ENCODE measurements at regions not wholly inside any gene's neighbourhood (a gene's known extent, or its start where the extent isn't known, plus 50 kb on each side); places are given as distances from the start of the nearest gene placed in this dataset.

DNA sequence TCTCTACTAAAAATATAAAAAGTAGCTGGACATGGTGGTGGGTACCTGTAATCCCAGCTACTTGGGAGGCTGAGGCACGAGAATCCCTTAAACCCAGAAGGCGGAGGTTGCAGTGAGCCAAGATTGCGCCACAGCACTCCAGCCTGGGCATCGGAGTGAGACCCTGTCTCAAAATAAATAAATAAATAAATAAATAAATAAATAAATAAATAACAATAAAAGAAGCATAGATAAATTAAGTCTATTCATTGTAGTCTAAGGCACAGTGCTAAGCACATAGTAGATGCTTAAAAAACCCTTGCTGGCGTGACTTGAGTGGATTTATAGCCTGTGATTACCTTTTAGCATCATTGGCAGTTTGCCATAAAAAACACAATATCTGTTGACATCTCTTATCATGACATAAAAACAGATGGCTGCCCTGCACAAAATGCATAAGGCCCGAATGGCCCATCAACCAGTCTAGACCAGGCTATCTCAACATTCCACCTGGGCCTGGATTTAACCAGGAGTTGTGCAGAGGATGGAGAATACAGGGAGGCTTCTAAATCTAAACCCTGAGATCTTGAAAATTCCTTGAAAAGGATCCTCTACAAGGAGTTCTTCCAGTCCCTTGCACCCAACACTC, 94.9 kb downstream of the PRLHR start:
- no peak for FAIRE-seq
- DNase-seq (ENCODE audit: insufficient read length): no peak
- TF ChIP-seq POLR2AphosphoS5 (IDR thresholded peaks at IDR 0.05; ENCODE audit: low read depth, low read length): no peak
- no peak for TF ChIP-seq TAF1 (IDR thresholded peaks at IDR 0.05; ENCODE audit: borderline replicate concordance, low read depth, low read length)
- no peak for TF ChIP-seq POLR2A (IDR thresholded peaks at IDR 0.05; ENCODE audit: low read depth, low read length)

DNA sequence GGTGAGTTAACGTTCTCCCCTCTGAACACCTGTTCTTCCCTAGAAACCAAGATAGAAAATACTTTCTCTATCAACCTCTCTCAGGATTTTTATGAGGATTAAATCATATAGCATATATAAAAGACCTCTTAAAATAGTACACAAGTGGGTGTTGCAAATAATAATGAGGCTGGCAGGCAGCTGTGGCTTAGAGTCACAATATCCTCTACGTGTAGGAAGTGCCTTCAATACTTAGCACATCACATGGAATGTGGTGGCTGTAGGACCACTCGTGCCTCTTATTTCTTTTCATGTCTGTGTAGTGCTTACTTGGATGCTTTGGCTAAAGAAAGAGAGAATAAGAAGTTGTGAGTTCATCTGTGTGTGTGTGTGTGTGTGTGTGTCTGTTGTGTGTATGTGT, 96.3 kb downstream of the PRLHR start:
- FAIRE-seq: no peak
- TF ChIP-seq TAF1 (IDR thresholded peaks at IDR 0.05; ENCODE audit: borderline replicate concordance, low read depth, low read length) (no peak), POLR2AphosphoS5 (IDR thresholded peaks at IDR 0.05; ENCODE audit: low read depth, low read length) (no peak), POLR2A (IDR thresholded peaks at IDR 0.05; ENCODE audit: low read depth, low read length) (no peak)
- DNase-seq (ENCODE audit: insufficient read length): no peak

DNA sequence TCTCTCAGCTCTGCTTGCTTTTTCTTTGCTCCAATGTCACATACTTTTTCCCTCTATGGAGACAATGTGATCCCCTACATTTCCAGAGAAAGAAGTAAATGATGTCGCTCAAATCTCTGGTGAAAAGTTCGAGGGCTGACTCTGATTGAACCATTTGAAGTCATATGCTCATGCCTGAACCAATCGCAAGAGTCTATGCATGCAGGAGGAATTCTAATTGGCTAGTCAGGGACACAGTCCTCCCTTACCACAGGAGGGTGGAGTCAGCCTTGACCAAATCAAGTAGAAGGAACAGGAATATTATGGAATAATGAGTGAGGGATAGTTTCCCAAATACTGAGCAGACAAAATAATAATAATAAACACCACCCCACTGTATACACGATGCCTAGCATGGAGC, 96.8 kb downstream of the PRLHR start:
- TF ChIP-seq TAF1 (IDR thresholded peaks at IDR 0.05; ENCODE audit: borderline replicate concordance, low read depth, low read length) (no peak), POLR2AphosphoS5 (IDR thresholded peaks at IDR 0.05; ENCODE audit: low read depth, low read length) (no peak), POLR2A (IDR thresholded peaks at IDR 0.05; ENCODE audit: low read depth, low read length) (no peak)
- no peak for FAIRE-seq

DNA sequence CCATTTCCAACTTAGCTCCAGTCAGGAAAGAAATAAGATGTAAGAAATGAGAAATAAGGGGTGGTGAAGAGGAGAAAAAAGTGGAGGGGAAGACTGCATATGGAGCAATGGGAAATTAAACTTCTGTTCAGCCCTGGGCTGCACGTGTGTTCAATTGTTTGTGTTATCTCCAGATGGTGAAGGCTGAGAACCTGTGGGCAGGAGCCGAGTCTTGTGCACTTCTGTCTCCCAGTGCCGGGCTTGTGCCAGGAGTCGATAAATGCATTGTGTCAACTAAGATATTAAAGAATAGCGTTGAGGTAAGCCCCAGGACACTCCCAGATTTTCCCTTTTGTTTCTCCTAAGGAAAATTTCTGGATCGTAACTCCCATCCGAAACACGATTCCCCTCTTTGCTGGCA, 98.2 kb downstream of the PRLHR start:
- FAIRE-seq (no peak), DNase-seq (ENCODE audit: insufficient read length) (no peak)
- TF ChIP-seq POLR2AphosphoS5 (IDR thresholded peaks at IDR 0.05; ENCODE audit: low read depth, low read length) (no peak), POLR2A (IDR thresholded peaks at IDR 0.05; ENCODE audit: low read depth, low read length) (no peak), TAF1 (IDR thresholded peaks at IDR 0.05; ENCODE audit: borderline replicate concordance, low read depth, low read length) (no peak)

More for the DNA sequence above, 96.8 kb downstream of the PRLHR start:
- no peak for DNase-seq (ENCODE audit: insufficient read length)

DNA sequence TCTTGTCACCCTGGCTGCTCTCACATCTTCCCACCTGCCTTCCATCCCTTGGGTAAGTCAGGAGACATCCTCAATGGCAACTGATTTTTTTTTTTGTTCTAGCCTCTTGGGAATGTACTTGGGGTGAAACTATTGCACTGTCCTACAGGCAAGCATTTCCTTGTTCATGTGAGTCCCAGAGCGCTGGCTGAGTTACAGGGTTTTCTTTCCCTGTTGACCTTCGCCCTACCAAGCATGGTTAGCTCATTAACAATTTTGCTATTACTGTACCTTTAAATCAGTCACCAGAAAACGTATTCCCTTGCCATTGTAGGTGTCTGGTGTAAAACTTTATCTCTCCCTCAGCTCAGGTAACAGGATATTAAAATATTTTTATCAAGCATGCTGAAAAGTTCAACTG, 98.9 kb downstream of the PRLHR start:
- no peak for TF ChIP-seq POLR2A (IDR thresholded peaks at IDR 0.05; ENCODE audit: low read depth, low read length)
- DNase-seq (ENCODE audit: insufficient read length) (no peak), FAIRE-seq (no peak)

DNA sequence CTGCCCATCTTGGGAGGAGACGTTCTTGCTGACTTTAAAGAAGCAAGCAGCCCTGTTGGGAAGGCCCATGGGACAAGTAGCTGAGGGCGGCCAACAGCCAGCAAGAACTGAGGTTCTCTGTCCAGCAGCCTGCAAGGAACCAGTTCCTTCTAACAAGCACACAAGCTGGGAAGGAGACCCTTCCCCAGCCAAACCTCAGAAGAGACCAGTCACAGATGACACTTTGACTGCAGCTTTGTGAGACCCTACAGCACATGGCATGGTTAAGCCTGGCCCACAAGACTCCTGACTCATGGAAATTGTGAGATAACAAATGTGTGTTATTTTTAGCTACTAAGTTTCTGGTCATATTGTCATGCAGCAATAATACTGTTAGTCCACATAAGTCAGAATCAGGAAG, 99.9 kb downstream of the PRLHR start:
- DNase-seq (ENCODE audit: insufficient read length) (no peak), FAIRE-seq (no peak)
- TF ChIP-seq POLR2AphosphoS5 (IDR thresholded peaks at IDR 0.05; ENCODE audit: low read depth, low read length): no peak
- no peak for TF ChIP-seq TAF1 (IDR thresholded peaks at IDR 0.05; ENCODE audit: borderline replicate concordance, low read depth, low read length)
- no peak for TF ChIP-seq POLR2A (IDR thresholded peaks at IDR 0.05; ENCODE audit: low read depth, low read length)

DNA sequence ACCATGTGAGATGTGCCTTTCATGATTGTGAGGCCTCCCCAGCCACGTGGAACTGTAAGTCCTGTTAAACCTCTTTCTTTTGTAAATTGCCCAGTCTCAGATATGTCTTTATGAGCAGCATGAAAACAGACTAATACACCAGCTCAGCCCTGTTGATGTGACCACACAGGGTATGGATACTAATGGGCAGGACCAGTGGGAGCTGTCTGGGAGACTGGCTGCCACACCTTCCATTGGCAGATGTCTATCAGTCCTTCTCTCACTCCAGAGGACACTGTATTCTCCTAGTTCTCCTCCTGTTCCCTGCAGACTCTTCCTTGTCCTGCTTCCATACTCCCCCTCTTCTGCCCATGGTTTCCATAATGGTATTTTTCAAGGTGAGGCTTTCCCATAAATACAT, 104.4 kb downstream of the PRLHR start:
- FAIRE-seq: no peak
- TF ChIP-seq TAF1 (IDR thresholded peaks at IDR 0.05; ENCODE audit: borderline replicate concordance, low read depth, low read length) (no peak), POLR2AphosphoS5 (IDR thresholded peaks at IDR 0.05; ENCODE audit: low read depth, low read length) (no peak), POLR2A (IDR thresholded peaks at IDR 0.05; ENCODE audit: low read depth, low read length) (no peak)

DNA sequence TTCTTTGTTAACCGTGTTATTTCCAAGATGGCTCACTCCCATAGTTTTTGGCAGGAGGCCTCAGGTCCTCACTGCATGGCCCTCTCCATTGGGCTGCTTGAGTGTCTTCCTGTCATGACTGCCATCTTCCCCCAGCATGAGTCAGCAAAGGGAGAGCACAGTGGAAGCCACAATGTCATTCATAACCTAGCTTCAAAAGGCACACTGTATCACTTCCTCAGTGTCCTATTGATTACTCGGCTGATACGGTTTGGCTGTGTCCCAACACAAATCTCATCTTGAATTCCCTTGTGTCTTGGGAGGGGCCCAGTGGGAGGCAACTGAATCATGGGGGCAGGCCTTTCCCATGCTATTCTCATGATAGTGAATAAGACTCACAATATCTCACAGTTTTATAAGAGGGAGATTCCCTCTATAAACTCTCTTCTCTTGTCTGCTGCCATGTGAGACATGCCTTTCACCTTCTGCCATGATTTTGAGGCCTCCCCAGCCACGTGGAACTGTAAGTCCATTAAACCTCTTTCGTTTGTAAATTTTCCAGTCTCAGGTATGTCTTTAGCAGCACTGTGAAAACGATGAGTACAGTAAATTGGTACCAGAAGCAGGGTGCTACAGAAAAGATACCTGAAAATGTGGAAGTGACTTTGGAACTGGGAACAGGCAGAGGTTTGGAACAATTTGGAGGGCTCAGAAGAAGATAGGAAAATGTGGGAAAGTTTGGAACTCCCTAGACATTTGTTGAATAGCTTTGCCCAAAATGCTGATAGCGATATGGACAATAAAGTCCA, 106.5 kb downstream of the PRLHR start:
- DNase-seq (ENCODE audit: insufficient read length) (no peak), FAIRE-seq (no peak)
- TF ChIP-seq POLR2A (IDR thresholded peaks at IDR 0.05; ENCODE audit: low read depth, low read length): no peak
- no peak for TF ChIP-seq POLR2AphosphoS5 (IDR thresholded peaks at IDR 0.05; ENCODE audit: low read depth, low read length)
- no peak for TF ChIP-seq TAF1 (IDR thresholded peaks at IDR 0.05; ENCODE audit: borderline replicate concordance, low read depth, low read length)

More for the DNA sequence above, 104.4 kb downstream of the PRLHR start:
- DNase-seq (ENCODE audit: insufficient read length): no peak

DNA sequence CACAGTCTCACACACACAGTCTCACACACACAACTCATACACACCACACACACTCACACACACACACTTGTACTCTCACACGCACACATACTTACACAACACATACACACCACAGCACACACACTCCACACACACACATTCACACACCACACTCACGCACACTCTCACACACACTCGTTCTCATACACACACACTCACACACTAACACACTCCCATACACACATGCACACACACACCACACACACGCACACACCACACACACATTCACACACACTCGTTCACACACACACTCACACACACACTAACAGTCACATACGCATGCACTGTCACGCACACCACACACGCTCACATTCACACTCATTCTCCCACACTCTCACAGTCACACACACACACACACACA, 109.8 kb downstream of the PRLHR start:
- FAIRE-seq (no peak), DNase-seq (ENCODE audit: insufficient read length) (no peak)
- TF ChIP-seq POLR2A (IDR thresholded peaks at IDR 0.05; ENCODE audit: low read depth, low read length): no peak
- TF ChIP-seq POLR2AphosphoS5 (IDR thresholded peaks at IDR 0.05; ENCODE audit: low read depth, low read length): no peak
- TF ChIP-seq TAF1 (IDR thresholded peaks at IDR 0.05; ENCODE audit: borderline replicate concordance, low read depth, low read length): no peak

DNA sequence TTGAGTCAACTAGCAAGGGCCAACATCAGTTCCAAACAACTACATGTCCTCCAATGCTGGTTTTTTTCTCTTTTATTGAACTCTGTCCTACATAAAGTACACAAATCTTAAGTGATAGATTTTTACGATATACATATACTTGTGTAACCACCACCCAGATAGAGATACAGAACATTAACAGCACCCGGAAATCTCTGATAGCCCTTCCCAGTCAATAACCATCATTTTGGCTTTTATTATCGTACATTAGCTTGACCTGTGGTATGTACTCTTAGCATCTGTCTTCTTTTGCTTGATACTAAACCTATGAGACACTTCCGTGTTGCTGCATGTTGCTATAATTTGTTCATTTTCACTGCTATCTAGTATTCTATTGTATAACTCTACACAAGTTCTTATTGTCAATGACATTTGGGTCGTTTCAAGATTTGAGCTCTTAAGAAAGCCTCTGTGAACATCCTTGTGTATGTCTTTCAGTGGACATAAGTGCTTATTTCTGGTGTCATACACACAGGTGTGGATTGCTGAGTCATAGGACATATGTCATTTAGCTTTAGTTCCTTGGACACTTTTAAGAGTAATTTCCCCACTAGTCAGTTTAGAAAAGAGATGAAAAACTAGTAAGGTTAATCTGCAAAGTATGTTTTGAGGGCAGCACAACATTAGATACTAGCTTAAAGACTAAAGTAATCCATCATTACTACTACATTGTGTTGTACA, 111.1 kb downstream of the PRLHR start:
- FAIRE-seq (no peak), DNase-seq (ENCODE audit: insufficient read length) (no peak)
- TF ChIP-seq POLR2AphosphoS5 (IDR thresholded peaks at IDR 0.05; ENCODE audit: low read depth, low read length): no peak
- TF ChIP-seq TAF1 (IDR thresholded peaks at IDR 0.05; ENCODE audit: borderline replicate concordance, low read depth, low read length): no peak
- TF ChIP-seq POLR2A (IDR thresholded peaks at IDR 0.05; ENCODE audit: low read depth, low read length): no peak

DNA sequence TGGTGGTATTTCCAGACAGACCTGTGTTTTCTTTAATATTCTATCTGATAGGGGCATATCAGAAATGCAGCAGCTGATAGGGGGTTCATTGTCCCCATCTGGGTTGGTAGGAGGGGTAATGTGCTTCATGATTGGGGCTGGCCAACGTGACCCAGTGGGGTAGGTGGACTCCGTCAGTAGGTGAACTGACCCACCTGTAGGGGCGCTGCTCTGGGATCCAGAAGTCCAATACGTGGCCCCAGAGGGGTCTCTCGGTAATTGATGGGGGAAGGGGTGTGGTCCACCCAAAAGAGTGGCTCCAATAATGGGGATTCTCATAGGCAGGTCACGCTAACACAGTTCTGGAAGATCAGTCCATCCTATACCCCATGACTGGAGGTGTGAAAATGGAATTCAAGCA, 112.0 kb downstream of the PRLHR start:
- DNase-seq (ENCODE audit: insufficient read length) (no peak), FAIRE-seq (no peak)
- TF ChIP-seq POLR2A (IDR thresholded peaks at IDR 0.05; ENCODE audit: low read depth, low read length): no peak
- no peak for TF ChIP-seq TAF1 (IDR thresholded peaks at IDR 0.05; ENCODE audit: borderline replicate concordance, low read depth, low read length)
- no peak for TF ChIP-seq POLR2AphosphoS5 (IDR thresholded peaks at IDR 0.05; ENCODE audit: low read depth, low read length)
